Left ventricle myocardium inferior (tissue), 1 donor: ENCODE measurements at regions not wholly inside any gene's neighbourhood (a gene's known extent, or its start where the extent isn't known, plus 50 kb on each side); places are given as distances from the start of the nearest gene placed in this dataset.

Source experiments
- DNase-seq: peaks from one replicate; pipeline ENCODE4 v3.0.0-alpha.2; 2020
- H3K27ac ChIP-seq: fragments of 200-600 bp; replicated peaks from 2 replicates; pipeline ENCODE4 v1.8.0; 2021
- H3K27me3 ChIP-seq: fragments of 200-600 bp; 2 replicates; pipeline ENCODE4 v1.8.0; 2021; ENCODE audit warnings: low read depth
- H3K36me3 ChIP-seq: fragments of 200-600 bp; 2 replicates; pipeline ENCODE4 v1.8.0; 2021
- H3K4me1 ChIP-seq: fragments of 200-600 bp; 2 replicates; pipeline ENCODE4 v1.8.0; 2021
- H3K4me3 ChIP-seq: fragments of 200-600 bp; 2 replicates; pipeline ENCODE4 v1.8.0; 2021; ENCODE audit warnings: mild to moderate bottlenecking, moderate library complexity
- H3K9me3 ChIP-seq: fragments of 200-600 bp; replicated peaks from 2 replicates; pipeline ENCODE4 v1.8.0; 2021
- CTCF ChIP-seq: fragments of 200-600 bp; IDR thresholded peaks from 2 replicates; pipeline ENCODE4 v1.8.0; 2021; ENCODE audit warnings: antibody characterized with exemption, mild to moderate bottlenecking, borderline replicate concordance
- intact Hi-C: fragments of 100-400 bp; cut with micrococcal nuclease; formaldehyde crosslinking; loops from one replicate; pipeline ENCODE4 v1.11.0; 2022
- donor health status: DM: no; HTN: yes; CAD: no; lungs with severe emphysema.

- DNase-seq = no peak
- H3K27ac ChIP-seq = no peak overlapping the region
- intact Hi-C loops = loop anchor here (5.0 kb wide), 1 partner anchor 62 kb away; no protein-coding TSS in a partner anchor
- H3K9me3 ChIP-seq = no peaks in the 10 kb centered on the region
- peak; percentile 72 for TF ChIP-seq CTCF
- H3K36me3 ChIP-seq = peaks cover 4% of the 10 kb centered on the region
- no peak overlapping the region for H3K4me3 ChIP-seq
- no peaks in the 10 kb centered on the region for H3K27me3 ChIP-seq
- peaks cover 37% of the 10 kb centered on the region for H3K4me1 ChIP-seq
Measured at GRCh38 chr6:56699066-56699654, 56.5 kb upstream of the DST start.

- Histone ChIP-seq H3K9me3 (no peaks in the 10 kb centered on the region), H3K4me1 (peaks cover 34% of the 10 kb centered on the region), H3K36me3 (peaks cover 4% of the 10 kb centered on the region), H3K4me3 (no peak overlapping the region), H3K27me3 (no peaks in the 10 kb centered on the region), H3K27ac (no peak overlapping the region)
- no peak for DNase-seq
- intact Hi-C loops = loop anchor here (5.0 kb wide), 1 partner anchor 58 kb away; no protein-coding TSS in a partner anchor
- TF ChIP-seq CTCF = no peak
Measured at GRCh38 chr6:56695702-56696101, 53.0 kb upstream of the DST start.

- H3K4me1 ChIP-seq = peaks cover 47% of the 10 kb centered on the region
- intact Hi-C loops = no loop called here
- no peaks in the 10 kb centered on the region for H3K9me3 ChIP-seq
- H3K36me3 ChIP-seq = peaks cover 4% of the 10 kb centered on the region
- H3K27me3 ChIP-seq = no peaks in the 10 kb centered on the region
- no peak for DNase-seq
- TF ChIP-seq CTCF = no peak
- peak overlapping the region; percentile 90 for H3K27ac ChIP-seq
- no peak overlapping the region for H3K4me3 ChIP-seq
Measured at GRCh38 chr6:56694002-56694401, 51.3 kb upstream of the DST start.

- no peak for TF ChIP-seq CTCF
- H3K9me3 ChIP-seq = no peaks in the 10 kb centered on the region
- peak overlapping the region; percentile 90 for H3K27ac ChIP-seq
- intact Hi-C loops = no loop called here
- DNase-seq = peak; percentile 92
- peaks cover 4% of the 10 kb centered on the region for H3K36me3 ChIP-seq
- H3K4me1 ChIP-seq = peaks cover 51% of the 10 kb centered on the region
- peak overlapping the region; percentile 66 for H3K4me3 ChIP-seq
- H3K27me3 ChIP-seq = no peaks in the 10 kb centered on the region
Measured at GRCh38 chr6:56693246-56693607, 50.5 kb upstream of the DST start.

- no peaks in the 10 kb centered on the region for H3K27me3 ChIP-seq
- TF ChIP-seq CTCF = no peak
- H3K27ac ChIP-seq = peak overlapping the region; percentile 90
- H3K36me3 ChIP-seq = peaks cover 4% of the 10 kb centered on the region
- peaks cover 56% of the 10 kb centered on the region for H3K4me1 ChIP-seq
- no peak for DNase-seq
- intact Hi-C loops = no loop called here
- H3K9me3 ChIP-seq = no peaks in the 10 kb centered on the region
- H3K4me3 ChIP-seq = peak overlapping the region; percentile 66
Measured at GRCh38 chr6:56692523-56693245, 50.0 kb upstream of the DST start.
